ENCODE measurements at regions not wholly inside any gene's neighbourhood (a gene's known extent, or its start where the extent isn't known, plus 50 kb on each side); places are given as distances from the start of the nearest gene placed in this dataset.

DNA sequence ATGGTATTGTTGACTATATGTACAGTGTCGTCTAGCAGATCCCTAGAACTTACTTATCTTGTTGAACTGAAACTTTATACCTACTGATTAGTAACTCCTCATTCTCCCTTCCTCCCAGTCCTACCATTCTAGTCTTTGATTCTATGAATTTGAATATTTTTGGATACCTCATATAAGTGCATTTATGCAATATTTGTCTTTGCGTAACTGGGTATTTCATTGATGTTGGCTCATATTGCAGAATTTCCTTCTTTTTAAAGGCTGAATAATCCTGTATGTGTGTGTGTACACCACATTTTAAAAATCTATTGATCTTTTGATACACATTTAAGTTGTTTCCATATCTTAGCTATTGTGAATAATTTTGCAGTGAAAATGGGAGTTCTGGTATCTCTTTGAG, 119.9 kb downstream of the SOX4 start:
- no peak for TF ChIP-seq CTCF (conservative IDR thresholded peaks at IDR 0.05; ENCODE audit: low read depth)
- H3K27ac ChIP-seq: no peak overlapping the region
- POLR2A ChIA-PET (ENCODE audit: low non-redundant PET): no interaction called here
- CTCF ChIA-PET: no interaction called here
- no peak for DNase-seq (ENCODE audit: low spot score)

GRCh38 chr6:21715180-21715579, 121.6 kb downstream of the SOX4 start:
- H3K27ac ChIP-seq: no peak overlapping the region
- no peak for DNase-seq (ENCODE audit: low spot score)
- TF ChIP-seq CTCF (conservative IDR thresholded peaks at IDR 0.05; ENCODE audit: low read depth): no peak
- ChIA-PET POLR2A (ENCODE audit: low non-redundant PET) (no interaction called here), CTCF (interaction anchor here (0.6 kb wide), 1 partner anchor 534 kb away, joined by 3 read pairs; no protein-coding TSS in a partner anchor)

- TF ChIP-seq CTCF (conservative IDR thresholded peaks at IDR 0.05; ENCODE audit: low read depth): no peak
- H3K27ac ChIP-seq: no peak overlapping the region
- no peak for DNase-seq (ENCODE audit: low spot score)
- CTCF ChIA-PET: no interaction called here
- POLR2A ChIA-PET (ENCODE audit: low non-redundant PET): interaction anchor here (0.7 kb wide), 1 partner anchor 105 kb away, joined by 9 read pairs; no protein-coding TSS in a partner anchor
Observed at GRCh38 chr6:21722510-21722909, 129.0 kb downstream of the SOX4 start.

- no peak for TF ChIP-seq CTCF (conservative IDR thresholded peaks at IDR 0.05; ENCODE audit: low read depth)
- DNase-seq (ENCODE audit: low spot score): no peak
- H3K27ac ChIP-seq: no peak overlapping the region
- POLR2A ChIA-PET (ENCODE audit: low non-redundant PET): no interaction called here
- CTCF ChIA-PET: no interaction called here
Observed at GRCh38 chr6:21726676-21727075, 133.1 kb downstream of the SOX4 start.

- TF ChIP-seq CTCF (conservative IDR thresholded peaks at IDR 0.05; ENCODE audit: low read depth): no peak
- POLR2A ChIA-PET (ENCODE audit: low non-redundant PET): no interaction called here
- no peak overlapping the region for H3K27ac ChIP-seq
- CTCF ChIA-PET: interaction anchor here (0.7 kb wide), 1 partner anchor 418 kb away, joined by 3 read pairs; no protein-coding TSS in a partner anchor
- DNase-seq (ENCODE audit: low spot score): no peak
Observed at GRCh38 chr6:21728141-21728540, 134.6 kb downstream of the SOX4 start.

GRCh38 chr6:21729431-21729830, 135.9 kb downstream of the SOX4 start:
- TF ChIP-seq CTCF (conservative IDR thresholded peaks at IDR 0.05; ENCODE audit: low read depth): no peak
- ChIA-PET POLR2A (ENCODE audit: low non-redundant PET) (no interaction called here), CTCF (no interaction called here)
- H3K27ac ChIP-seq: no peak overlapping the region
- DNase-seq (ENCODE audit: low spot score): no peak

- CTCF ChIA-PET: no interaction called here
- POLR2A ChIA-PET (ENCODE audit: low non-redundant PET): no interaction called here
Observed at GRCh38 chr6:21730533-21730932, 137.0 kb downstream of the SOX4 start.

More at GRCh38 chr6:21730533-21730932, 137.0 kb downstream of the SOX4 start:
- TF ChIP-seq CTCF (conservative IDR thresholded peaks at IDR 0.05; ENCODE audit: low read depth): no peak
- H3K27ac ChIP-seq: peak overlapping the region; percentile 65; the same call in 1 of the 2 replicates
- no peak for DNase-seq (ENCODE audit: low spot score)

Data from RWPE1 (cell line).